ENCODE measurements at regions not wholly inside any gene's neighbourhood (a gene's known extent, or its start where the extent isn't known, plus 50 kb on each side); places are given as distances from the start of the nearest gene placed in this dataset.

GRCh38 chrX:116930311-116930710 lies 467.5 kb upstream of the CT83 start:
- no peaks in the 10 kb centered on the region for H3K36me3 ChIP-seq (replicated peaks in 1 of 2; ENCODE audit: control insufficient read depth in 2 of 2, insufficient read depth in 2 of 2, low read length in 2 of 2)
- H3K18ac ChIP-seq (ENCODE audit: low read length) = no peak overlapping the region
- H3K9ac ChIP-seq (ENCODE audit: low read depth, low read length, poor library complexity) = no peak overlapping the region
- no peak overlapping the region for H4K8ac ChIP-seq (ENCODE audit: low read depth, low read length)
- H3K4me3 ChIP-seq (ENCODE audit: low read length in 2 of 2) = no peak overlapping the region
- H3K4ac ChIP-seq (ENCODE audit: low read length) = no peak overlapping the region
- no peaks in the 10 kb centered on the region for H3K79me1 ChIP-seq (ENCODE audit: low read depth, low read length)
- no peak for DNase-seq (ENCODE audit: low spot score)
- H2AFZ ChIP-seq (ENCODE audit: low read length) = no peak overlapping the region
- no CpG with 5 or more reads among the region's 6 CpGs for WGBS, 2 donors (ENCODE audit: extremely low coverage in 2 of 2, insufficient read length in 2 of 2, insufficient replicate concordance in 1 of 2)
- no peak overlapping the region for H3K23ac ChIP-seq (ENCODE audit: low read depth, low read length, poor library complexity)
- no peaks in the 10 kb centered on the region for H3K27me3 ChIP-seq (ENCODE audit: control insufficient read depth in 3 of 3, insufficient read depth in 3 of 3, low read depth in 1 of 3, low read length in 3 of 3)
- H3K14ac ChIP-seq (ENCODE audit: low read length) = no peak overlapping the region
- H2AK5ac ChIP-seq (ENCODE audit: low read depth, low read length) = no peak overlapping the region
- no peak overlapping the region for H2BK5ac ChIP-seq (ENCODE audit: low read length)
- no peaks in the 10 kb centered on the region for H3K4me1 ChIP-seq (ENCODE audit: control insufficient read depth in 2 of 2, insufficient read depth in 1 of 2, low read depth in 1 of 2, low read length in 2 of 2)
- no peak overlapping the region for H2BK15ac ChIP-seq (ENCODE audit: low read length)
- no peak overlapping the region for H2BK12ac ChIP-seq (ENCODE audit: low read length)
- H3K9me3 ChIP-seq (replicated peaks in 1 of 2; ENCODE audit: control insufficient read depth in 2 of 2, insufficient read depth in 1 of 2, low read depth in 1 of 2, low read length in 2 of 2) = no peaks in the 10 kb centered on the region
- no peak overlapping the region for H3K4me2 ChIP-seq (ENCODE audit: insufficient read depth, low read length, poor library complexity, severe bottlenecking)
- H2BK120ac ChIP-seq (ENCODE audit: low read depth, low read length) = no peak overlapping the region
- H3K27ac ChIP-seq (replicated peaks; ENCODE audit: low read length) = no peak overlapping the region
- no peak overlapping the region for H4K91ac ChIP-seq (ENCODE audit: low read depth, low read length, poor library complexity)

GRCh38 chrX:116897526-116897925 lies 434.8 kb upstream of the CT83 start:
- H2BK5ac ChIP-seq (ENCODE audit: low read length) = no peak overlapping the region
- no peaks in the 10 kb centered on the region for H3K27me3 ChIP-seq (ENCODE audit: control insufficient read depth in 3 of 3, insufficient read depth in 3 of 3, low read depth in 1 of 3, low read length in 3 of 3)

GRCh38 chrX:116881961-116882360 lies 419.2 kb upstream of the CT83 start:
- Histone ChIP-seq H3K9ac (ENCODE audit: low read depth, low read length, poor library complexity) (no peak overlapping the region), H3K4me3 (ENCODE audit: low read length in 2 of 2) (no peak overlapping the region), H3K27ac (replicated peaks; ENCODE audit: low read length) (no peak overlapping the region), H3K23ac (ENCODE audit: low read depth, low read length, poor library complexity) (no peak overlapping the region), H2BK5ac (ENCODE audit: low read length) (no peak overlapping the region), H2BK120ac (ENCODE audit: low read depth, low read length) (no peak overlapping the region), H3K14ac (ENCODE audit: low read length) (no peak overlapping the region), H4K91ac (ENCODE audit: low read depth, low read length, poor library complexity) (no peak overlapping the region), H3K4me2 (ENCODE audit: insufficient read depth, low read length, poor library complexity, severe bottlenecking) (no peak overlapping the region), H3K79me1 (ENCODE audit: low read depth, low read length) (no peaks in the 10 kb centered on the region), H2AK5ac (ENCODE audit: low read depth, low read length) (no peak overlapping the region), H3K9me3 (replicated peaks in 1 of 2; ENCODE audit: control insufficient read depth in 2 of 2, insufficient read depth in 1 of 2, low read depth in 1 of 2, low read length in 2 of 2) (no peaks in the 10 kb centered on the region), H3K27me3 (ENCODE audit: control insufficient read depth in 3 of 3, insufficient read depth in 3 of 3, low read depth in 1 of 3, low read length in 3 of 3) (no peaks in the 10 kb centered on the region), H4K8ac (ENCODE audit: low read depth, low read length) (no peak overlapping the region), H3K4ac (ENCODE audit: low read length) (no peak overlapping the region), H2BK12ac (ENCODE audit: low read length) (no peak overlapping the region), H2BK15ac (ENCODE audit: low read length) (no peak overlapping the region), H2AFZ (ENCODE audit: low read length) (no peak overlapping the region), H3K18ac (ENCODE audit: low read length) (no peak overlapping the region), H3K4me1 (ENCODE audit: control insufficient read depth in 2 of 2, insufficient read depth in 1 of 2, low read depth in 1 of 2, low read length in 2 of 2) (no peaks in the 10 kb centered on the region), H3K36me3 (replicated peaks in 1 of 2; ENCODE audit: control insufficient read depth in 2 of 2, insufficient read depth in 2 of 2, low read length in 2 of 2) (no peaks in the 10 kb centered on the region)
- no peak for DNase-seq (ENCODE audit: low spot score)
- no CpG with 5 or more reads among the region's 1 CpG for WGBS, 2 donors (ENCODE audit: extremely low coverage in 2 of 2, insufficient read length in 2 of 2, insufficient replicate concordance in 1 of 2)

More at GRCh38 chrX:116897526-116897925, 434.8 kb upstream of the CT83 start:
- Histone ChIP-seq H3K18ac (ENCODE audit: low read length) (no peak overlapping the region), H3K79me1 (ENCODE audit: low read depth, low read length) (no peaks in the 10 kb centered on the region), H4K91ac (ENCODE audit: low read depth, low read length, poor library complexity) (no peak overlapping the region), H3K9me3 (replicated peaks in 1 of 2; ENCODE audit: control insufficient read depth in 2 of 2, insufficient read depth in 1 of 2, low read depth in 1 of 2, low read length in 2 of 2) (no peaks in the 10 kb centered on the region), H3K36me3 (replicated peaks in 1 of 2; ENCODE audit: control insufficient read depth in 2 of 2, insufficient read depth in 2 of 2, low read length in 2 of 2) (no peaks in the 10 kb centered on the region), H3K23ac (ENCODE audit: low read depth, low read length, poor library complexity) (no peak overlapping the region), H2BK120ac (ENCODE audit: low read depth, low read length) (no peak overlapping the region), H3K27ac (replicated peaks; ENCODE audit: low read length) (no peak overlapping the region), H3K14ac (ENCODE audit: low read length) (no peak overlapping the region), H3K9ac (ENCODE audit: low read depth, low read length, poor library complexity) (no peak overlapping the region), H2AK5ac (ENCODE audit: low read depth, low read length) (no peak overlapping the region), H3K4ac (ENCODE audit: low read length) (no peak overlapping the region), H3K4me3 (ENCODE audit: low read length in 2 of 2) (no peak overlapping the region), H3K4me1 (ENCODE audit: control insufficient read depth in 2 of 2, insufficient read depth in 1 of 2, low read depth in 1 of 2, low read length in 2 of 2) (no peaks in the 10 kb centered on the region), H2AFZ (ENCODE audit: low read length) (no peak overlapping the region), H3K4me2 (ENCODE audit: insufficient read depth, low read length, poor library complexity, severe bottlenecking) (no peak overlapping the region), H4K8ac (ENCODE audit: low read depth, low read length) (no peak overlapping the region), H2BK12ac (ENCODE audit: low read length) (no peak overlapping the region), H2BK15ac (ENCODE audit: low read length) (no peak overlapping the region)
- no peak for DNase-seq (ENCODE audit: low spot score)

GRCh38 chrX:116873671-116874070 lies 410.9 kb upstream of the CT83 start:
- no peak overlapping the region for H2BK15ac ChIP-seq (ENCODE audit: low read length)
- no peaks in the 10 kb centered on the region for H3K9me3 ChIP-seq (replicated peaks in 1 of 2; ENCODE audit: control insufficient read depth in 2 of 2, insufficient read depth in 1 of 2, low read depth in 1 of 2, low read length in 2 of 2)
- no CpG with 5 or more reads among the region's 3 CpGs for WGBS, 2 donors (ENCODE audit: extremely low coverage in 2 of 2, insufficient read length in 2 of 2, insufficient replicate concordance in 1 of 2)
- no peak overlapping the region for H4K91ac ChIP-seq (ENCODE audit: low read depth, low read length, poor library complexity)
- no peak overlapping the region for H2BK5ac ChIP-seq (ENCODE audit: low read length)
- no peak overlapping the region for H3K4ac ChIP-seq (ENCODE audit: low read length)
- no peak overlapping the region for H3K27ac ChIP-seq (replicated peaks; ENCODE audit: low read length)
- no peak overlapping the region for H3K4me2 ChIP-seq (ENCODE audit: insufficient read depth, low read length, poor library complexity, severe bottlenecking)
- H3K18ac ChIP-seq (ENCODE audit: low read length) = no peak overlapping the region
- H2BK12ac ChIP-seq (ENCODE audit: low read length) = no peak overlapping the region
- H3K4me1 ChIP-seq (ENCODE audit: control insufficient read depth in 2 of 2, insufficient read depth in 1 of 2, low read depth in 1 of 2, low read length in 2 of 2) = no peaks in the 10 kb centered on the region
- H3K14ac ChIP-seq (ENCODE audit: low read length) = no peak overlapping the region
- H3K9ac ChIP-seq (ENCODE audit: low read depth, low read length, poor library complexity) = no peak overlapping the region
- no peak overlapping the region for H4K8ac ChIP-seq (ENCODE audit: low read depth, low read length)
- no peaks in the 10 kb centered on the region for H3K27me3 ChIP-seq (ENCODE audit: control insufficient read depth in 3 of 3, insufficient read depth in 3 of 3, low read depth in 1 of 3, low read length in 3 of 3)
- H2AFZ ChIP-seq (ENCODE audit: low read length) = no peak overlapping the region
- H3K23ac ChIP-seq (ENCODE audit: low read depth, low read length, poor library complexity) = no peak overlapping the region
- no peak overlapping the region for H3K4me3 ChIP-seq (ENCODE audit: low read length in 2 of 2)
- no peak overlapping the region for H2BK120ac ChIP-seq (ENCODE audit: low read depth, low read length)
- DNase-seq (ENCODE audit: low spot score) = no peak
- H3K36me3 ChIP-seq (replicated peaks in 1 of 2; ENCODE audit: control insufficient read depth in 2 of 2, insufficient read depth in 2 of 2, low read length in 2 of 2) = no peaks in the 10 kb centered on the region
- no peaks in the 10 kb centered on the region for H3K79me1 ChIP-seq (ENCODE audit: low read depth, low read length)
- no peak overlapping the region for H2AK5ac ChIP-seq (ENCODE audit: low read depth, low read length)

Data from neuronal stem cell (in vitro differentiated cells).